ENCODE measurements at regions not wholly inside any gene's neighbourhood (a gene's known extent, or its start where the extent isn't known, plus 50 kb on each side); places are given as distances from the start of the nearest gene placed in this dataset.

DNA sequence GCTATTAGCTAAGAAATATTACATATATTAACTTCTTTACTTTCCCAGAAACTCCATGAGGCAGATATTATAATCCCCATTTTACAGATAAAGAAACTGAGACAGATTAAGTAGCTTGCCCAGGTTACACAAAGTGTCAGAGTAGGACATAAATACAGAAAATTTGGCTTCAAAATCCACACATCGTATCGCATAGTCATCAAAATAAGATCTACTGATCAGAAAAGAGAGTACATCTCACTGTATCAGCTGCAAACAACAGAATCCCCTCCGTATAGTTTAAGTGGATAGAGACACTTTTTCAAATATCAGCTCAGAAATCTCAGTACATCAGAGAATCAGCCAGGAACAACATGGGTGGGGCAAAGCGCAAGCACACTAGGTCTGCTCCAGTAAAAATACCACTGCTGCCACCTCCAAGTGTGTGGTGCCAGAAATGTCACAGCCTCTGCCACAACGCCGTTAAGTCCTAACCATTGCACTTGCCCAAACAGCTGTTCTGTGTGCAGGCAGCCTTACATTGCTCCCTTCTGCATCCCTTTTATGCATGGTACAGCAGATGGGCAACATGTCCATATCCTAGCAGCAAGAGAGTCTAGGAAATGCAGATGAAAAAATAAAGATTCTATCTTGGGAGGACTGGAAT, 204.8 kb downstream of the KLF12 start:
- DNase-seq = no peak

DNA sequence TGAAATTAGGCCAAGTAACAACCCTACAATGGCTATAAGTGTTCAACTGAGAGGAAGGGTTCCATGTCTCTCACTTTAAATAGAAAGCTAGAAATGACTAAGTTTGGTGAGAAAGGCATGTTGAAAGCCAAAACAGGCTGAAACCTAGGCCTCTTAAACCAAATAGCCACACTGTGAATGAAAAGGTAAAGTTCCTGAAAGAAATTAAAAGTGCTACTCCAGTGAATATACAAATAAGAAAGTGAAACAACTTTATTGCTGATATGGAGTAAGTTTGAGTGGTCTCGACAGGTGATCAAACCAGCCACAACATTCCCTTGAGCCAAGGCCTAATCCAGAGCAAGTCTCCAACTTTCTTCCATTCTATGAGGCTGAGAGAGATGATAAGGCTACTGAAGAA, 209.6 kb downstream of the KLF12 start:
- DNase-seq = no peak

DNA sequence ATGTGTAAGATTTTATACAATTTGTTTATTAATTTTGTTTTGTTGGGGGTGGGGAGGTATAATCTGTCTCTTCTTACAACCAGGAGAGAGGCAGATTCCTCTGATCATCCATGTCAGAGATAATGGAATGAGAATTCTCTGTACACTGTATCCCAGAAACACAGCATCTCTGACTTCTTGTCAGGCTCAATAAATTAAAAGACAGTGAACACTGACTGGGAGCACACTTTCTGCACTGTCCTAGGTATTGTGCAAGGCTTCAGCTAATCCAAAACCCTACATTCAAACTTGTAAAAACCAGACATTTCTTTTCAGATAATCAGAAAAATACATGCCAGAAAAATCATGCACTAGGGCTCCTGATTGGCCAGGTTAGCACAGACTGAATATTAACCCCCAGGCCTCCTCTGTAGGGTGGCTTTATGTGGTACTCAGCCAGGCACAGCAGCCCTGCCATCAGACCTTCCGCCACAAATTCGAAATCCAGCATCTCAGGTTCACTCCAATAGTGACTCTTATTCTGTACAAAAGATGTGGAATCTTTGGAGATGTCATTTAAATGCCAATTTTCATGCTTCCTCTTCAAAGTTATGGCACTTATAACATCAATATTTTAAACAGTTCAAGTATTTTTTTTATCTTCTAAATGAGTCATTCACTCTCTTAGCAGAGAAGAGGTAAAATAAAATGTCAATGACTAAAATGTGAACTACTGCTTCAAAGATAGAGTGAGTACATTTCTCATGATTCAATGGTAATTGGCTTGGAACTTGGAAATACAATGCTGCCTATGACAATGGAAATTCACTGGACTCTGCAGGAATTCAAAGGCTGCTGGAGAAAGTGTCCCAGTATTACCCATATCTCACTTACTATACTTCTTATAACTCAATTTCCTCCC, 211.5 kb downstream of the KLF12 start:
- no peak for DNase-seq

DNA sequence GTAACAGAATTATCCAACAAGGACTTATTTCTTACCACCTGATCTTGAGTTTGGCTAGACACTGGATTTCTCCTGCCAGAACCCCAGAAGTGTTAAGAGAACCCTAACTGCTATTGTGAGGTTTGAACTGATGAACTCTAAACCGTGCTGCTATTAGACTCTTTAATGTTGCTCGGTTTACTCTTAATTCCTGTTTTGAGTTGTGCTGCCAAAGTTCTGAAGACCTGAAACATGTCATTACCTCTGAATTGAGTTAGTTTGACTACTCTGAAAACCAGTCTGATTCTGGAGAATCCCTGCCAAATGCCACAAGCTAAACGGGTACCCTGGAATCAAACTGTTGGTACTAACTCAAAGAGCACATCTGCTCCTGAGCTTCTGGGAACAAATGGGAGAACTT, 215.5 kb downstream of the KLF12 start:
- DNase-seq = no peak

DNA sequence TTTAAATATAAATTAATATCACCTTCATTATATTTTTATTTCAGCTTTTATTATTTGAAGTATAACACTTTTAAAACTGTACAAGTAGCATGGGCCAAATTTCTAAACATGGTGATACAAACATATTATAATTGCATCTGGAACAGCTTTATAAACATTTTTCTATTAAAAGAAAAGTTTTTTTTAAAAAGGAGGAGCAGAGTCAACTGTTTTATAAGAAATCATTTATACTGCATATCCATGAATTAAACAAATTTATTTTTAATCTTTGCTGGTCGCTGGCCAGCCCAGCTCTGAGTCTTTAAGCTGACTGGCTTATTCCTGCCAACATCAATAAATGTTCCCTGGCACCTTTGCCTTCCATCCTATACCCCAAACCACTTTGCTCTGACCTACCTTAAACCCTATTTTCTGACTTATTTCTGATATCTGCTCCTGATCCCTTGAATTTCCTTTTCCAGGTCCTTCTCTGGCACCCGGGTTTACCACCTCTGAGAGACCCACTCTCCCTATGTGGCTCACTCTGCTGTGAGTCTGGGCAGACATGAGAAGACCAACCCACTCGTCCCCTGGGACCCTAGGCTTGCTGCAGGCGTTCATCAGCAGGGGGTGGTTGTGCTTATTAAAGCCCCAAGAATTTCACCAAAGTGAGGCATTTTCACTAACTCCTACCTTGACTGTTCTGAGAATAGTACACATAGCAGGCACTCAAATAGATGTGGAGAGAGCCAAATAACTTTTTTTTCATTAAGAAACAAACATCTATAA, 220.3 kb downstream of the KLF12 start:
- no peak for DNase-seq

DNA sequence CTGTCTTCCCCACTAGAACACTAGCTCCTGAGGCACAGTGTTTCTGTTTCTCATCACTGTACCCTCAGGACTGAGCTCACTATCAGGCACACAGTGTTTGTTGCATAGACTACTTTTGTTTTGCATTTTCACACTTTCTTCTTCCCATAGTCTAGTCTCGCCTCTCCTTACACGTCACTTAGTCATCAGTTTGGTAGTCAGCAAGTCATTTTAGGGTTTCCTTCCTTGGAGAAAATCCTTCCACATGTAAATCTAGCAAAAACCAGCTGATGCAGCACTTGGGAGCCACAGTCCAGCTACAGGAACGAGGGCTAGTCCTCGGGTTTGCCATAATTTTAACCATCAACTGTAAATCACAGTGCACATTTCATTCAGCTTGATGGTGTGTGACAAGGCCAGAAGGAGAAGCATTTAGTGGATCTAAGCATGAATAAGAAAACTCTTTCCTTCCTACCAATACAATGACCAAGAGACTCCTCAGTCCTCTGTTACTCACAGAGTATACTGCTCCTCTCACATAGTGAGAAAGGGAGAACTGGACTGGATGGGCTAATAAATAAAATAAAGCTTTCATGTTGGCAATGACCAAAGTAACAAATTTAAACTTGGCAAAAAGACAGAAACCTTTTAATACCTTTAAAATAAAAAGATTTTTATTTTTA, 221.0 kb downstream of the KLF12 start:
- DNase-seq = no peak

DNA sequence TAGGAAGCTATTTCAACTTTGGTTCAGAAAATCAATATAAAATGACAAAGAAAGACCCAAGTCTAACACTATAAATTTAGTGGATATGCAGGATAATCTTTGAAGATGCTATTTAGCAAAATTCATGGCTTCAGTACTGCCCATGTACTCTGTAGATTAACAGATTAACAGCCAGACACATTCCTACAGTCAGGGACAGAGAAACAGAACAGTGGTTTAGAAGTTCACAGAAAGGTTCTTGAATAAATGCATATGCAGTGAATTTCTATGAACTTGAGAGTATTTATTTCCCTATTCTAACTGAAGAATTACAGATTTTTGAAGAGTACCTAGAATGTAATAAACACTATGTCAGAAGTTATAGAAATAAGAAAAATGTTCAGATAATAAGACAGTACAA, 222.8 kb downstream of the KLF12 start:
- no peak for DNase-seq

DNA sequence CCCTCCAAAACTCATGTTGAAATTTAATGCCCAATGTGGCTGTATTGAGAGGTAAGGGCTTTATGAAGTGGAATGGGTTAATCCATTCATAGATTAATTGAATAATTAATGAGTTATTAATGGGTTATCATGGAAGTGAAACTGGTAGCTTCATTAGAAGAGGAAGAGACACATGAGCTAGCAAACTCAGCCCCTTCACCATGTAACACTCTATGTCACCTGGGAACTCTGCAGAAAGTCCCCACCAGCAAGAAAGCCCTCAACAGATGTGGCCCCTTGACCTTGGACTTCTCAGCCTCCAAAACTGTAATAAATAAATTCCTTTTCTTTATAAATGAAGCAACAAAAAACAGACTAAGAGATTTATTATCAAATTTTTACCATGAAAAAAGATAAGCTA, 223.5 kb downstream of the KLF12 start:
- DNase-seq = no peak

DNA sequence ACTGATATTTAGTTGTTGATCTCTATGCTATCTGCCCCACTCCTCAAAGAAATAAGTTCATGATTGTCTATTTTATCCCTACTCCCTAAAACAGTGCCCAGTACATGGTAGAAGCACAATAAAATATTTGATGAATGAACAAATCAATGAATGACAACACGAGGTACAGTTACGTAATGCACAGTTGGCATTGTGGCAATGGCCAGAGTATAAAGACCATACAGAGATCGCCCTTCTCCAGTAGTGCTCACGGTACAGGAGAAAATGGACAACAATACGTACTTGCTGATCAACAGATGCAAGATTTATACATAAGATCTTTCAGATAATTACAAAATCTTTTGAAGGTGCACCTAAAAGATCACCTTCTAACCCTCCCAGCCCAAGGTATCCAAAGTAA, 225.4 kb downstream of the KLF12 start:
- DNase-seq = no peak

DNA sequence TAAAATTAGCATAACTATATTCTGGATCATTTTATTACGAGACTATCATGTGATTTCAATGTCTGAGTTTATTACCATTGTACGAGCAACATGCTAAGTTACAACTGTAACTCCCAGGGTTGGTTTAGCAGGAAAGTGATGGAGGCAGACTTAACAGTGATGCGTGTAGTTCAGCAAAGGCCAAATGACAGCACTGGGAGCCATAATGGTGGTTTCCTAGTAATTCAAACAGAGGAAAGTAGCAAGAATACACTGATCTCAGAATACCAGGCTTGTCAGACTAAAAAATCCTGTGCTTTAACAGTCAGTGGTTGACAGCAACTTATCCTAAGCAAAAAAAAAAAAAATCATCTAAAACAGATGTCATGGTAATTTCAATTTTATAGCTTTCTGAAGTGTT, 229.6 kb downstream of the KLF12 start:
- no peak for DNase-seq

DNA sequence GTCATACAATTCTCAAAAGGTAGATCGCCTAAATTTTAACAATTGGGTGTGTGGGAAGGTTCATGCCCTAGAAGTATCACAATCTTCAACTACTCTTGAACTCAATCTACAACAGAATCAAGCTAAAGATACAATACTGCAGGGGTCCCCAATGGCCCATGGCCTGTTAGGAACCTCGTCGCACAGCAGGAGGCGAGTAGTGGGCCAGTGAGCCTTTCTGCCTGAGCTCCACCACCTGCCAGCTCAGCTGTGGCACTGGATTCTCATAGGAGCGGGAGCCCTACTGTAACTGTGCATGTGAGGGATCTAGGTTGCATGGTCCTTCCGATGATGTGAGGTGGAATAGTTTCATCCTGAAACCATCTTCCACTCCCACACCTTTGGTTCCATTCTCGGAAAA, 230.6 kb downstream of the KLF12 start:
- no peak for DNase-seq

DNA sequence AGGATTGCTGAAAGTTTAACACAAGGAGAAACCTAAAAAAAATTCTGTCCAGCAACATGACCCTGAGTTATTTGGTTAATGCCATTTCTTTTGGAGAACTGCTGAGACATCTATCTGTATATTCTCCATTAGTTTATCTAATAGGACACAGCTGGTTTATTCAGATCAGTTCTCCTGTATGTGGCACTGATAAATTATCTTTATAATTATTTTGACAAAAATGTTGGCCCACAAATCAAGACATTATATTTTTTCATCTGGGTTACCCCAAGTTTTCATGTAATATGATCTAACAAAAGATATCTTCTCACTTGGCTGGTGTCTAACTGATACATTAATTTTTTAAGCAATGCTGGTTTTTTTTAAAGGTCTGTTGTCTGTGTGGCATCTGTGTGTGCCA, 231.4 kb downstream of the KLF12 start:
- DNase-seq = no peak

DNA sequence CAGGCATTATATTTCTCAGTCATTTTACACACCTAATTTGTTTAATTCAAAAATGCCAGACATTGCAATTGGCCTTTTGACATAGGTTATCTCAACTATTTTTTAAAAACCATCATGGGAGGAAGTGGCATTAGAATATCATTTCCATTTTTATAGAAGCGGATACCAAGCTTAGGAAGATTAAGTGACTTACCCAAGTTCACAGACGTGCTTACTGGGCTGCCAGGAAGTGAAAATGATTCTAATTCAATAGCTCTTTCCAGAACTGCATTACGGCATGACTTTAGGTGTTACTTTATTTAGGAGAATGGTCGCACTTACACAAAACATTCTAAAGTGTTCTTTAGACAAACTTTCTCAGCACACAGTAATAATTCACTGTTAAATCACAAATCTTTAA, 231.9 kb downstream of the KLF12 start:
- DNase-seq = no peak

DNA sequence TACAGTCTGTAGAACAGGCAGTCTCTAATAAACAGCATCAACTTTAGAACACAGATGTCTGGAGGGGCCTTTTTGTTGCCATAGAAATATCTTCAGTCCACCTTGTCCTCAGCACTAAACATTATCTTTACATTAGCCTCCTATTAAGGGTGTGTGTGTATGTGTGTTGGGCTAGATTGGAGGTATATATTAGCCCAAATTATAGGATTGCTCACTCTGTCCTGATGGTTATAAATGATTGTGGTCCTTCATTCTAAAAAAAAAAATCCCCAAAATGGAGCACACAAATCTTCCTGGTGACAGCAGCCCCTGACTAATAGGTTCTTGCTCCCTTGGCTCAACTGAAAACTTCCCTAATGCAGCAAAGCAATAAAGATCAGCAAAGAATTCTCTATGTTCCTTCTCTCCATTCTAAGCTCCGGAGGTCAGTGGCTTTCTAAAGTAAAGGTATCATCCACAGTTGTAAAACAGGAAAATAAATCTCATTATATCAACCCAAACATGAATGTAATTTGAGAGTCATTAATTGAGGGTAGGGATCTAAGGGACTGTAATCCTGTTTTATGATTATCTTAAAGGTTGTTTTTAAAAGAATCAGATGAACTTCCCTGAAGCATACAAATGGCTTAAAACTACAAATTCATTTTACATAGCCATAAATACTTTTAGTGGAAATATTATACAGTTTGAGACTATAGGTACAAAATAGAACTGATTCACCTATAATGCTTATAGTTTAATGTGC, 232.7 kb downstream of the KLF12 start:
- DNase-seq = no peak

DNA sequence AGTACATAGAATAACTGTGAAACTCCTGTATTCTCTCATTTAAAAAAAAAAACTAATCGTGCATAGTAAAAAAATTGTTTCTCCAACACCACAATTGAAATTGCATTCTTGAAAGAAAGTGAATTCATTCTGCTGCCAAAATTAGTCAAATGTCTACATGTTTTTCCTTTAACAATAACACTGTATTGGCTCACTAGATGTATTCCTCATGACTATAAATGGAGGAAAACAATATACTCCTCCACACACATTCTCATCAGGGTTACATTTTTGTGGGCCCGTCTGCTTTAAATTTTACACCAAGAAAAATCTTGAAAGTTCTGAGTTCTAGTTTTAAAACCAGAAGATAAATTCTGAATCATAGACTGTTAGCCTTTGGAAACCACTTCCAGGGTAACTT, 233.6 kb downstream of the KLF12 start:
- DNase-seq = no peak

DNA sequence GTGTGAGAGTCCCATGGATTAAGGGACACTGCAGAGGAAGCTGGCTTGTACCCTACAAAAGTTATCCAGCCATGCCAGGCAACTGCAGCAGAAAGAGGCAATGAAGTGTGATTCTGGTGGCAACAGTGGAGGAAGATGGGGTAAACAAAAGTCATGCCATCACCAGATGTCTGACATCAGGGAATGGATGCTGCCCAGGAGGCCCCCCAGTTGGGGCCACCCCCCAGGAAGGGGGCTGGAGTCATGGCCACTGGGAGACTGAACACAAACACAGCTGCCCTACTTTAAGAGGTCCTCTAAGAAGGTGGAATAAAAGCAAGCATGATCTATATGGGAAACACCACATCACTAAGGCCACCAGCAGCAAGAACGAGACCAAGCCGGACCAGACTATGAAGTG, 235.3 kb downstream of the KLF12 start:
- DNase-seq = no peak

DNA sequence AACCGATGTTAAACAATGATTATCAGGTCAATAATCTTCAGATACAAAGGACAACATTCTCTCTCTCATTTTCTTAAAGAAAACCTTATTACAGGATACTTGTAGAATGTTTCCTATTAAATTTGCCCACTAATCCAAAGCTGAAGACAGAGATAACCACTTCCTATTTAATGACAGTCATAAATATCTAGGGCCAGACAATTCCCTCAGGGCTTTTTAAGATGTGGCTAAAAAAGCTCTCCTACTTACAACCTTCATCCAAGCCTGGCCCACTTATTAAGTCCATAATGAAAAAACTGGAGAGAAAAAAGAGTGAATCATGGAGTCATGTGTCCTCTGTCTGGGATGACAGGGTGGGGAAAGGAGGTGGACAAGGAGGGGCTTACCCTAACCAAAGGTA, 235.9 kb downstream of the KLF12 start:
- DNase-seq = no peak

DNA sequence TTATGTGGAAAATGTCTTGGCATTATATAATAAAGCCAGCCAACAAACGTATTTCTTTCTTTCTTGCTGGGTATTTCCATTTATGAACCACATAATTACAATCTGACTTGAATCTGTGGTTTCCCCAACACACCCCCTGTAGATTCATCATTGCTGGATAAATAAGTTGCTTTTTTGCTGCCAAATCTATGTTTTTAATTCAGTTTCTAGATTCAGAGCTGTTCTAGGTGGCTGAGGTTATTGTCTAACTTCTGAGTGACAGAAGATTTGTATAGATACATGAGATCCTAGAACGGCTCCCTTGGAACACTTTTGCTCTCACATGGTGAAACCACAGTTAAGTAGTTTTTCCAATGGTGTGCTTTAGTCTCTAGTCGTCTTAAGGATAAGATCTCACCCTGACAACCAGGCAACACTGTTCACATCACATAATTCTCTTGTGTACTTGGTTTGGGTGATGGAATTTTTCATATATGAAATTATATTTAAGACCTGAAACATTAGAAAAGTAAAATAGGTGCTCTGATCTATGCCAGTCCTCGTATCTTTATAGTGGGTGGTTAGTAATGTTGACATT, 239.1 kb downstream of the KLF12 start:
- DNase-seq = no peak

DNA sequence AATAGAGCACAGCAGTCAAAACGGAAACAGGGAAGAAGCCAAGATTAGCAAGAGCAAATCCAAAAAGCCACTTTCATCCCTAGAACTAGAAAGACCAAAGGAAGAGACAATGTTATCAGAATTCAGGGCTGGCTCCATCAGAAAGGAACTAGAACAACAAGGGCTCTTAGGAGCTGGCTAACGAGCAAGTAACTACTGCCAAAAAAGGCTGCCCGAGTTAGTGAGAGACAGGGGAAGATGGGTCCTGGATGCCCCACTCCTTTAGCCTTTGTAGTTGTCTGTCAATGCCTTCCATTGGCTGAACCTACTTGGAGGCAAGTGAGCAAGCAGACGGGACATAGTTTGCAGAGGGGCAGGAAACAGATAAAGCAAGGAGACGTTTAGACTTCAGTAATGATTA, 240.4 kb downstream of the KLF12 start:
- DNase-seq = no peak

DNA sequence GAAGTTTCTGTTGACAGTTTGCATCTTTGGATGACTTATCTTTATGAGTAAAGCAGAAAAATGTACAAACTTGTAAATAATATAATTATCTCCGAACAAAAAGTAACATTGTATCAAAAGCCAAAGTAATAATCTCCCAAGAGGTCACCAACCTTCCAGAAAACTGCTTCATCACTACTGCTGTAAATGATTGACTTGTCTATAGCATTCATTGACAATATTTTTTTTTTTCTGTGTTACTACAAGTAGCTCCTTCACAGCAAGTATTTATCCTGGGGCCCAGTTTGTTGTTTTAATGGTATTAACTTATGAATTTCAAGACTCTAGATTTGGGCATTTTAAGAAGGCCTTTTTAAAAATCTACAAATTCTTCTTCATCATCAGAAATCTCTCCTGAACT, 242.4 kb downstream of the KLF12 start:
- no peak for DNase-seq

DNA sequence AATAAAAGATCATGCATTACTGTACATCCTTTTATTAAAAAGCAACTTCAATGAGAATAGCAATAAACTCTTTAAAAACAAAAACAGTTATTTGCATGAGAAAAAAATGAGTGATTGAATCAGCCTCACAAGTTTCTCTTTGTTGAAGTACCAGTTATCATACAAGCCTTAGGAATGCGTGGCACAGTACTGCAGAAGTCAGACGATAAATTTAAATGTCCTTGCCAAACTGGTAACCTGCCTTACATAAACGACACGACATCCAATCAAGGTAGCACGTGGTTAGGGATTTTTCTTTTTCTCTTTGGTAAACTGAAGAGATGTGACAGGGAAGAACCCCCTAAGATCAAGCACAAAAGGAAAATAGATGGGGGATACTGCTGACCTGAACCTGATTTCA, 251.0 kb downstream of the KLF12 start:
- DNase-seq = no peak

DNA sequence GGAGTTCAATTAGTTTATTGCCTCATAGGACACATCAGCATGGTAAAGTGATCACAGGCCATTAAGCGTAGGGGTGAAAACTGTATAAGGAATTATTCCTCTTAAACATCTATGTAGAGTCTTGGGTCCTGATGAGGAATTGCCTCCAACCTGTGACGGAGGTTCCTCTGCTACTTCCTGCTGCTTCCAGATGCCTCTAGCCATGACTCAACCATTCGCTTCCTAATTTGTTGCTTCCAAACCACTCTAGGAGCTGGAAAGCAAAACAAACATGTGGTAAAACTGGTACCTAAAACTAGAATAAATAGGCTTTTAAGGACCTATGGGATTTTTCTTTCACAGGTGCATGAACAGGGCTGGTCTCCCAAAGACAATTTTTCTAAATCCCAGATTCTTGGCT, 253.8 kb downstream of the KLF12 start:
- DNase-seq = no peak

Data from SHP77 (cell line).